NCI-H1417 (cell line): ENCODE measurements at regions not wholly inside any gene's neighbourhood (a gene's known extent, or its start where the extent isn't known, plus 50 kb on each side); places are given as distances from the start of the nearest gene placed in this dataset.
A peak's percentile ranks its signal among the peaks of the same experiment; 100 is the strongest.

Source experiments
- DNase-seq, 3 experiments: peaks; one replicate each; lab custom pipeline; 2025; lab: John Stamatoyannopoulos, UW

GRCh38 chr1:164949771-164950471, 390.9 kb downstream of the PBX1 start:
- DNase-seq: no peak

DNA sequence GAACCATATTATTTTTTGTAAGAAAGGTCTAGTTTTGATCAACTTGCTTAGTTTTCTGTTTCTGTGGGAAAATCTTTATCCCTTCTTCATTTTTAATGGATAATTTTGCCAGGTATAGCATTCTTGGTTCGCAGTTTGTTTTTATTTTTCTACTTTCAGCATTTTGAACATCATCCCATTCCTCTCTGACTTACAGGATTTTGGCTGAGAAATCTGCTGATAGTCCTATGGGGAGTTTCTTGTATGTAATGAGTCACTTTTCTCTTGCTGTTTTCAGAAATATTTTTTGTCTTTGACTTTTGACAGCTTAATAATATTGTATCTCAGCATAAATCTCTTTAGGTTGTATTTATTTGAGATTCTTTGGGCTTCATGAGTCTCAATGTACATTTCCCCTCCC, 389.1 kb downstream of the PBX1 start:
- DNase-seq: no peak

DNA sequence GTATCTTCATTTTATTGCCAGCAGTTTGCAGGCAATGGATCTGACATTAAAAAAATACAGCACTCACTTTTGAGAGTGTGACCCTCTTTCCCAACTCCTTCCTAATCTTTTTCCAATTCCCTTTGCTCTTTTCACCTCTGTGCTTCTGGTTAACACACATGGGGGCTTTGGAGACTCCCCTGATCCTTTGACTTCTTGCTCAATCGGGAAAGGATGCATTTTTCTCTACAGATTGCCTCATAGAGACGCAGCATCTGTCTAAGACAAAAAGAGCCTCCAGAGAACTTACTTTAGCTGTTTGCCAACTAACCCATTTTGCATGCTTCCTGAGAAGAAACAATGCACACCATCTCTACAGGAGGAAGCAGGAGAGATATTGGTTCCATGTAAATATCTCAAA, 378.3 kb downstream of the PBX1 start:
- peak in 1 of 3 experiments; percentile 49 for DNase-seq

DNA sequence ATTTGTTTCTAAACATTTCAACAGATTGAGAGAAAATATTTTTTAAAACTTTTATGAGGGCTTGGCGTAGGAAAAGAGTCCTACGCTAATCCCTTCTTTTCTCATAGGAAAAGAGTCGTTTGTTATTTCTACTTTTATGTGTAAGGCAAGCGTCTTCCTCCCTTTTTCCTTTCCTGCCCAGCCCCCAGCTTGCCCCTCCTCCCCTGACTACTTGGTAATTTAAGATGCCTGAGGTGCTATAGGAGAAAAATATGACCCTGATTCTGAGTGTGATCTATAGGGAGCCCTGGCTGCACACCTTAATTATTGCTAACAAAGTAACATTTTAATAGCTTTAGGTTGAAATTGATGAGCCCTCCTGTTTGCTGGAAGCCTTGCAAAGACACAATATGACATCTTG, 373.6 kb downstream of the PBX1 start:
- DNase-seq: no peak

DNA sequence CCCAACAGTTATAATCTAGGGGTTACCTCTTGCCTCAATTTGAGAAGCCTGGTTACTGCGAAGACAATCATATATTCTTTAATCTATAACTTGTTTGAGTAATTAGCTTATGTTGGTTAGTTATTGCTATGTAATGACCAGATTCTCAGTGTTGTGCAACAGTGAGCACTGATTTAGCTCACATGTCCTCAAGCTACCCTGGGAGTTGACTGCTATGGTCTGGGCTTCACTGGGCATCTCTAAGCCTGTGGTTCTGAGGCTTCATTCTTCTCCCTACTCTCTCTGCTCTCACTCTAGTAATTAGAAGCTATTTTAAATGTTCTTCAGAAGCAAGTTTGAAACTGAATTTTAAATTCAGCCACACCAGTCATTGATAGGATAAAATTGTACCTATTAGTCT, 371.8 kb downstream of the PBX1 start:
- DNase-seq: no peak

- DNase-seq: no peak
These were observed 371.3 kb downstream of the PBX1 start for GRCh38 chr1:164930241-164930640.

- DNase-seq: no peak
These were observed 369.3 kb downstream of the PBX1 start for GRCh38 chr1:164928232-164928812.

GRCh38 chr1:164926107-164926506, 367.1 kb downstream of the PBX1 start:
- DNase-seq: peak in 2 of 3 experiments; percentile 15 to 40

DNA sequence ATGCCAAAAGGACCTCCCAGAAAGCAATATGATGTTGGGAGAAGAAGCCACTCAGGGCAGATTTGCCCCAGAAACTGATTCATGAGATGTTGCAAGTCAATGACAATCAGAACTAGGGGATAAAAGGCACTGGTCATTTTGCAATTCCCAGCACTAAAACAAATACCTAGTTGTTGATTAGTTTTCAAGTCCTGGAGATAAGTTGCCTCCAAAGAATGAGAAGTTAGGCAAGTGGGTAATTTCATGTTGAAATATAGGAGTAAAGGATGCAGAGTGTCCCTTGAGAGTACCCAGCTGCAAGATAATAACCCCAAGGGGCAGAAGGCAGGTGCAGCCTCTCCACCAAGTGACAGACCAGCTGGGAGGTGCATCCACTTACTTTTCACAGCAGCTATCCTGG, 363.6 kb downstream of the PBX1 start:
- peak; percentile 32 to 82 (median 76) for DNase-seq

DNA sequence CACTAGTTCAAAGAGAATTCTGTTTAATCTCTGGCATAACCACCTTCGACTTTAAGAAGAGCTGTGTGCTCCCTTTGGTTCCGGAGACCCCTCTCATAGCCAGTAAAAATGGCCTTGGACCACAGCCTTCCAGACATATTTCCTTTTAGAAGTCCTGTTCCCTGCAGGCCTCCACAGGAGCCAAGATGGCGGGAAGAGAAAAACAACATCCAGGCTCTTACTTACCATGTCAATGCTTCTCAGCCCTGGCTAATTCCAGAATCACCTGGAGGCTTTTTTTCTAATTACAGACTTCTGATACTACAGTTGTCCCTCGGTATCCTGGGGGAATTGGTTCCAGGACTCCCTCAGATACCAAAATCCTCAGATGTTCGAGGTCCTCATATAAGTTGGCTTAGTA, 362.5 kb downstream of the PBX1 start:
- no peak for DNase-seq

GRCh38 chr1:164918140-164918539, 359.2 kb downstream of the PBX1 start:
- DNase-seq: no peak

GRCh38 chr1:164914208-164914607, 355.2 kb downstream of the PBX1 start:
- peak in 1 of 3 experiments; percentile 12 for DNase-seq

DNA sequence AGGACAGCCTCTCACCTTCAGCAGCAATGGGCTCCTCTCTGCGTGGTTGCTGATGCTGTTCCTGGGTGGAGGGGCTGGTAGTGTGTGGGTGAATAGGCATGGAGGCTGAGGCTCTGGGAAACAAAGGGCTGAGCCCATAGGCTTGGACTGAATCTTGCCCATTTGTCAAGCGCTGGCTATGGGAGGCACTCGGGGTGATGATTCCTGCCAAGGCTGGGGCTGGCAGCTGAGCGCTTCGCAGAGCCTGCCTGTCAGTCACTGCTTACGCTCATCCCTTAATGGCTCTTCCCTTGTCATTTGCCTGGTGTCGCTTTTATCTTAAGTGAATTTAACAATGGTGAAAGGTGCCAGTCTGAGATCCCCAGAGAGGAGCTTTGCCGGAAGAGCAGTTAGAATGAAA, 353.3 kb downstream of the PBX1 start:
- DNase-seq: peak in 1 of 3 experiments; percentile 80

- no peak for DNase-seq
These were observed 351.7 kb downstream of the PBX1 start for GRCh38 chr1:164910671-164911070.

GRCh38 chr1:164907666-164908065, 348.7 kb downstream of the PBX1 start:
- no peak for DNase-seq

GRCh38 chr1:164905869-164906268, 346.9 kb downstream of the PBX1 start:
- DNase-seq: no peak

DNA sequence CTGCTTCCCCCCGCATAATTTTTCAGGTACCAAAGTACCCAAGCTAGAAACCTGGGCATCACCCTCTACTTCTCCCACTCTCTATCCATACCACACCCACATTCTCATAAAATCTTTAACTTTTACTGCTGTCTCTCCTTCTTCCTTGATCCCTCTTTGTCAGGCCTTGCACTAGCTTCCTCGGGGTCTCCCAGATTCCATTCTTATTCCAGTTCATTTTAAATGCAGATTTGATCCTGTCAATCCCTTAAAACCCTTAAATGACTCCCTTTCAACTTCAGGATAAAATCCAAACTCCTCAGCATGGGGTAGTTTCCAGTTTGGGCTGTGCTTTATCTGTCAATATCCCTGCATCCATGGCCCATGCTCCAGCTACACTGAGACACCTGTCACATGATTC, 343.5 kb downstream of the PBX1 start:
- no peak for DNase-seq
